NCI-H1048 (cell line): ENCODE measurements at regions not wholly inside any gene's neighbourhood (a gene's known extent, or its start where the extent isn't known, plus 50 kb on each side); places are given as distances from the start of the nearest gene placed in this dataset.
"Not testable (repeated sequence)": the region's sequence is repeated elsewhere in the genome, so short reads cannot be mapped to it uniquely, and the experiment has no call there.

Source experiments
- DNase-seq: peaks from one replicate; lab custom pipeline; 2025; lab: John Stamatoyannopoulos, UW

GRCh38 chr1:10911490-10912166 lies 100.8 kb upstream of the TARDBP start:
- DNase-seq = no peak

GRCh38 chr1:10912441-10912840 lies 100.0 kb upstream of the TARDBP start:
- no peak for DNase-seq

- no peak for DNase-seq
These were observed 98.4 kb upstream of the TARDBP start for GRCh38 chr1:10914056-10914455.

- no peak for DNase-seq
These were observed 96.9 kb upstream of the TARDBP start for GRCh38 chr1:10915594-10915993.

GRCh38 chr1:10916311-10916710 lies 96.1 kb upstream of the TARDBP start:
- no peak for DNase-seq

GRCh38 chr1:10916991-10917390 lies 95.5 kb upstream of the TARDBP start:
- no peak for DNase-seq

GRCh38 chr1:10917513-10918454 lies 94.7 kb upstream of the TARDBP start:
- DNase-seq = no peak

- DNase-seq = no peak
These were observed 93.9 kb upstream of the TARDBP start for GRCh38 chr1:10918531-10918930.

GRCh38 chr1:10920063-10920626 lies 92.3 kb upstream of the TARDBP start:
- no peak for DNase-seq

- DNase-seq = not testable (repeated sequence)
These were observed 90.0 kb upstream of the TARDBP start for GRCh38 chr1:10922315-10923060.

- no peak for DNase-seq
These were observed 88.4 kb upstream of the TARDBP start for GRCh38 chr1:10924030-10924429.

- DNase-seq = no peak
These were observed 83.8 kb upstream of the TARDBP start for GRCh38 chr1:10928654-10929053.

- no peak for DNase-seq
These were observed 80.4 kb upstream of the TARDBP start for GRCh38 chr1:10932088-10932487.

GRCh38 chr1:10934150-10934818 lies 78.2 kb upstream of the TARDBP start:
- DNase-seq = no peak

- DNase-seq = no peak
These were observed 77.2 kb upstream of the TARDBP start for GRCh38 chr1:10935246-10935645.

GRCh38 chr1:10935724-10936123 lies 76.7 kb upstream of the TARDBP start:
- DNase-seq = no peak

- DNase-seq = no peak
These were observed 75.2 kb upstream of the TARDBP start for GRCh38 chr1:10936998-10937901.

- no peak for DNase-seq
These were observed 73.6 kb upstream of the TARDBP start for GRCh38 chr1:10938741-10939417.

GRCh38 chr1:10939654-10940450 lies 72.6 kb upstream of the TARDBP start:
- DNase-seq = no peak
